ENCODE measurements at regions not wholly inside any gene's neighbourhood (a gene's known extent, or its start where the extent isn't known, plus 50 kb on each side); places are given as distances from the start of the nearest gene placed in this dataset.

GRCh38 chr9:14031810-14032209, 282.1 kb downstream of the NFIB start:
- DNase-seq (ENCODE audit: low read depth, low spot score): peak; percentile 15
- no peak overlapping the region for H3K4me3 ChIP-seq (ENCODE audit: low read depth, low read length)
- in situ Hi-C loops (cut with HindIII; ENCODE audit: low sequenced_read_pairs): no loop called here
- TF ChIP-seq CTCF (IDR thresholded peaks at IDR 0.05; ENCODE audit: low read depth, low read length): no peak

- peak; percentile 83 for DNase-seq (ENCODE audit: low read depth, low spot score)
- TF ChIP-seq CTCF (IDR thresholded peaks at IDR 0.05; ENCODE audit: low read depth, low read length): peak; percentile 37
- in situ Hi-C loops (cut with HindIII; ENCODE audit: low sequenced_read_pairs): no loop called here
- H3K4me3 ChIP-seq (ENCODE audit: low read depth, low read length): no peak overlapping the region
Measured at GRCh38 chr9:14031060-14031414, 282.9 kb downstream of the NFIB start.

DNA sequence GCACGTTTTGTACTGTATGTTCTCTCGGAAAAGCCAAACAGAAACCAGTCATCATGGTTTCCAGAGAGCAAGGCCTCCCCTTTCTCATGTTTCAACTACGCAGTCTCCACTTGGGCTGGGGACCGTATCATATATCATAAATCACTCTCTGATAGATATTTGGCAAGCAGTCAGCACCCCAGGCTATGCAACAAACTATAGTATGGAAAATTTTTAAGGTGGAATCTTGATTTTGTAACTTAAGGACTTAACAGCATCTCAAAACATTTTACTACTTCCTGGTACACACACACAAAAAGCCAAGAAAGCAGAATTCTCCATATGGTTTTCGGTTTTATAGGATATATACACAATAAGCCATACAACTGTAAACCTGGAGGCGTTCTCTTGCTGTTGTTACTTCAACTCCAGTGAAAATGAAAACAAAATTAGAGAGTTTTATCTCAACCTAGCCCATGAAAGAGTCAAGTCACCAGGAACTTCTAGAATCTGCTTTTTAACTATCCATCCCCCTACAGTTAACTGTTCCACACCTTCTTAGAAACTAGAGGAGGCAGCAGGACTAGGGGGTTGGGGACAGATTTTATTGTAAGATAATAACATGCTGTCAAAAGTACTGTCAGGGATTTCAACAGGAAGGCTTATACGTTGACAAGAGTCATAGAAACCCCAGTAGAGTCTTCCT, 283.4 kb downstream of the NFIB start:
- peak; percentile 90 for DNase-seq (ENCODE audit: low read depth, low spot score)
- in situ Hi-C loops (cut with HindIII; ENCODE audit: low sequenced_read_pairs): no loop called here
- H3K4me3 ChIP-seq (ENCODE audit: low read depth, low read length): no peak overlapping the region
- TF ChIP-seq CTCF (IDR thresholded peaks at IDR 0.05; ENCODE audit: low read depth, low read length): no peak

GRCh38 chr9:14029806-14030374, 284.1 kb downstream of the NFIB start:
- no peak for DNase-seq (ENCODE audit: low read depth, low spot score)
- no peak for TF ChIP-seq CTCF (IDR thresholded peaks at IDR 0.05; ENCODE audit: low read depth, low read length)
- no peak overlapping the region for H3K4me3 ChIP-seq (ENCODE audit: low read depth, low read length)
- in situ Hi-C loops (cut with HindIII; ENCODE audit: low sequenced_read_pairs): no loop called here

DNA sequence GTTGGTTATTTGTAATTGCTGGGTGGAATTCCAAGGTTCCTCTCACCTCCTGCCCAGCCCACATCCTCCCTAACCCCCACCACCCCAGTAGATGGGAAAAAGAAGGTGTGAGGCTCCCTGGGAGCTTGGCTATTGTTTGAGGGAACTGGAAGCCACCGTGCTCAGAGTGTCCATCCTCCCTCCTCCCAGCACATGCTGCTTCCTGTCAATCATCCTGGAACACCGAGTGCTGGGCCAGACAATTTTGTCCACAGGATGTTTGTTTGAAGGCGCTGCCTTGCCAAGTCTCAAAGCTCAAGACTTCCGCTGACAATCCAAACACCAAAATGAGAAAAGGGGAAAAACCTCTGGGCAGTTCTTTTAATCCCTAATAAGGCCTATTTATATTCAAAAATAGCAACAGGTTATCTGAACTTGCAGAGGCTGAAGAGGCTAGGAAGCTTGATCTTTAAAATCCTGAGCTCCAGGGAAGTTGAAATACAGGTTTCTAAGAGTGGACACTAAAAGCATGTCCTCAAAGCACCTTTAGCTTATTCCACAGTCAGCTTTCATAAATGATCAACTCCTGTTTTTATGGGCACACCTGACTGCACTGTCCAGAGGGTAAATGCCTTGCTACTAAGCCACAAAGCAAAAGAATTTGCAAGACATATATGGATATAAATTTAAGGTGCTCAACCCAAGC, 286.7 kb downstream of the NFIB start:
- H3K4me3 ChIP-seq (ENCODE audit: low read depth, low read length): no peak overlapping the region
- TF ChIP-seq CTCF (IDR thresholded peaks at IDR 0.05; ENCODE audit: low read depth, low read length): no peak
- in situ Hi-C loops (cut with HindIII; ENCODE audit: low sequenced_read_pairs): no loop called here
- no peak for DNase-seq (ENCODE audit: low read depth, low spot score)

- DNase-seq (ENCODE audit: low read depth, low spot score): no peak
- H3K4me3 ChIP-seq (ENCODE audit: low read depth, low read length): no peak overlapping the region
- no peak for TF ChIP-seq CTCF (IDR thresholded peaks at IDR 0.05; ENCODE audit: low read depth, low read length)
- in situ Hi-C loops (cut with HindIII; ENCODE audit: low sequenced_read_pairs): no loop called here
Measured at GRCh38 chr9:14025741-14026140, 288.2 kb downstream of the NFIB start.

All from astrocyte of the spinal cord (primary cell).